ENCODE measurements at regions not wholly inside any gene's neighbourhood (a gene's known extent, or its start where the extent isn't known, plus 50 kb on each side); places are given as distances from the start of the nearest gene placed in this dataset.
A peak's percentile ranks its signal among the peaks of the same experiment; 100 is the strongest.
"Not testable (repeated sequence)": the region's sequence is repeated elsewhere in the genome, so short reads cannot be mapped to it uniquely, and the experiment has no call there.

DNA sequence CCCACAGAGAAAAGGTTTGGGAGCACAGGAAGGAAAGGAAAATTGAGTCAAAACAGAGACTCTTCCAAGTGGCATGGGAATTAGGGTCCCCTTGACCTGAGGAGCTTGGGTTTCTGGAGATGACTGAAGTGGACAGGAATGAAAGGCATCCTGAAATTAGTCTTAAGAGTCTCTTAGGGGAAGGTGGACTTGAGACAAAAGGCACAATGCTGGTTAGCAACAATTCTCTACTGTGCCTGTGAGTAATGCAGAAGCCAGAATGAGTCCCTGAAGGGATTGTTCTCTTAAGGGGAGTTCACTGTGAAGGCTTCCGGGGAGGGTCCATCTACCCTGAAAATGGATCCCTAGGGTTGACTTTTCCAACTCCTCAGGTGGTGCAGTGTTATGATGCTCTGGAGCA is 58.4 kb upstream of the FOXE1 start:
- TF ChIP-seq, protein P1, sequence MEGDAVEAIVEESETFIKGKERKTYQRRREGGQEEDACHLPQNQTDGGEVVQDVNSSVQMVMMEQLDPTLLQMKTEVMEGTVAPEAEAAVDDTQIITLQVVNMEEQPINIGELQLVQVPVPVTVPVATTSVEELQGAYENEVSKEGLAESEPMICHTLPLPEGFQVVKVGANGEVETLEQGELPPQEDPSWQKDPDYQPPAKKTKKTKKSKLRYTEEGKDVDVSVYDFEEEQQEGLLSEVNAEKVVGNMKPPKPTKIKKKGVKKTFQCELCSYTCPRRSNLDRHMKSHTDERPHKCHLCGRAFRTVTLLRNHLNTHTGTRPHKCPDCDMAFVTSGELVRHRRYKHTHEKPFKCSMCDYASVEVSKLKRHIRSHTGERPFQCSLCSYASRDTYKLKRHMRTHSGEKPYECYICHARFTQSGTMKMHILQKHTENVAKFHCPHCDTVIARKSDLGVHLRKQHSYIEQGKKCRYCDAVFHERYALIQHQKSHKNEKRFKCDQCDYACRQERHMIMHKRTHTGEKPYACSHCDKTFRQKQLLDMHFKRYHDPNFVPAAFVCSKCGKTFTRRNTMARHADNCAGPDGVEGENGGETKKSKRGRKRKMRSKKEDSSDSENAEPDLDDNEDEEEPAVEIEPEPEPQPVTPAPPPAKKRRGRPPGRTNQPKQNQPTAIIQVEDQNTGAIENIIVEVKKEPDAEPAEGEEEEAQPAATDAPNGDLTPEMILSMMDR (conservative IDR thresholded peaks at IDR 0.05): no peak

DNA sequence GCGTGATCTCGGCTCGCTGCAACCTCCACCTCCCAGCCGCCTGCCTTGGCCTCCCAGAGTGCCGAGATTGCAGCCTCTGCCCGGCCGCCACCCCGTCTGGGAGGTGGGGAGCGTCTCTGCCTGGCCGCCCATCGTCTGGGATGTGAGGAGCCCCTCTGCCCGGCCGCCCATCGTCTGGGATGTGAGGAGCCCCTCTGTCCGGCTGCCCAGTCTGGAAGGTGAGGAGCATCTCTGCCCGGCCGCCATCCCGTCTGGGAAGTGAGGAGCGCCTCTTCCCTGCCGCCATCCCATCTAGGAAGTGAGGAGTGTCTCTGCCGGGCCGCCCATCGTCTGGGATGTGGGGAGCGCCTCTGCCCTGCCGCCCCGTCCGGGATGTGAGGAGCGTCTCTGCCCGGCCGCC is 56.9 kb upstream of the FOXE1 start:
- not testable (repeated sequence) for H3K4me3 Mint-ChIP-seq; H3K4me1 ChIP-seq (ENCODE audit: control insufficient read depth, insufficient read depth, low read length); H3K36me3 ChIP-seq (ENCODE audit: control insufficient read depth, insufficient read depth, low read length); H3K27me3 ChIP-seq (ENCODE audit: control insufficient read depth, insufficient read depth, low read length, poor library complexity, severe bottlenecking); H3K27ac ChIP-seq (ENCODE audit: low read depth, low read length); H3K4me1 Mint-ChIP-seq; H3K4me3 ChIP-seq (ENCODE audit: low read length); H3K27ac Mint-ChIP-seq; H3K36me3 Mint-ChIP-seq (ENCODE audit: low read depth); H3K9ac ChIP-seq (ENCODE audit: extremely low read depth, low read length, poor library complexity, severe bottlenecking); DNase-seq
- peaks cover 14% of the 10 kb centered on the region for H3K9me3 Mint-ChIP-seq
- WGBS, 2 experiments (ENCODE audit: insufficient coverage in 1 of 2, insufficient read length in 1 of 2): 92 to 96% methylated on average over 8 to 24 of the region's 30 CpGs
- peaks cover 16% of the 10 kb centered on the region for H3K27me3 Mint-ChIP-seq (ENCODE audit: insufficient read depth)
- H3K9me3 ChIP-seq (ENCODE audit: control insufficient read depth, low read length): peaks cover 11% of the 10 kb centered on the region

More for the DNA sequence above, 58.4 kb upstream of the FOXE1 start:
- Histone ChIP-seq H3K36me3 (ENCODE audit: control insufficient read depth, insufficient read depth, low read length) (no peaks in the 10 kb centered on the region), H3K4me3 (ENCODE audit: low read length) (no peak overlapping the region), H3K27ac (ENCODE audit: low read depth, low read length) (no peak overlapping the region), H3K9me3 (ENCODE audit: control insufficient read depth, low read length) (peaks cover 11% of the 10 kb centered on the region), H3K9ac (ENCODE audit: extremely low read depth, low read length, poor library complexity, severe bottlenecking) (no peak overlapping the region), H3K4me1 (ENCODE audit: control insufficient read depth, insufficient read depth, low read length) (no peaks in the 10 kb centered on the region), H3K27me3 (ENCODE audit: control insufficient read depth, insufficient read depth, low read length, poor library complexity, severe bottlenecking) (peaks cover 9% of the 10 kb centered on the region)
- Mint-ChIP-seq H3K36me3 (ENCODE audit: low read depth) (no peaks in the 10 kb centered on the region), H3K9me3 (peaks cover 14% of the 10 kb centered on the region), H3K4me1 (no peaks in the 10 kb centered on the region), H3K4me3 (no peak overlapping the region), H3K27me3 (ENCODE audit: insufficient read depth) (peaks cover 4% of the 10 kb centered on the region), H3K27ac (no peak overlapping the region)
- DNase-seq: no peak
- 97% methylated on average over 1 of the region's 1 CpG; no CpG with 5 or more reads in 1 of the 2 experiments for WGBS, 2 experiments (ENCODE audit: insufficient coverage in 1 of 2, insufficient read length in 1 of 2)

DNA sequence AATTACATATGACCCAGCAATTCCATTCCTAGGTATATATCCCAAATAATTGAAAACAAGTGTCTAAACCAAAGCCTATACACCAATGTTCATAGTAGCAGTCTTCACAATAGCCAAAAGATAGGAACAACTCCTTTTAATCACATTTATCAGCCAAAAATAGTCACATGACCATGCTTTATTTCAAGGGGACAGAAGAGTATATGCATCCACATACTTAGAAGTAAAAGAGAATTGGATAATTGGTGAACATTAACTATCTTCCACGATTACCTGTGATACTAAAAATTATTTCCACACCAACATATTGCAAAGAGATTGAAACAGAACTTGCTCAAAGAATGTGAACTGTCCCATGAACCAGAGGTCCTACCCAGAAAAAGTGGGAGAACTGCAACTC is 51.8 kb upstream of the FOXE1 start:
- Mint-ChIP-seq H3K4me3 (no peak overlapping the region), H3K36me3 (ENCODE audit: low read depth) (no peaks in the 10 kb centered on the region), H3K27ac (no peak overlapping the region), H3K9me3 (peaks cover 6% of the 10 kb centered on the region), H3K27me3 (ENCODE audit: insufficient read depth) (peaks cover 59% of the 10 kb centered on the region), H3K4me1 (peaks cover 1% of the 10 kb centered on the region)
- no peak overlapping the region for H3K9ac ChIP-seq (ENCODE audit: extremely low read depth, low read length, poor library complexity, severe bottlenecking)
- H3K27me3 ChIP-seq (ENCODE audit: control insufficient read depth, insufficient read depth, low read length, poor library complexity, severe bottlenecking): peaks cover 32% of the 10 kb centered on the region
- TF ChIP-seq, protein P1 (conservative IDR thresholded peaks at IDR 0.05): no peak
- H3K36me3 ChIP-seq (ENCODE audit: control insufficient read depth, insufficient read depth, low read length): no peaks in the 10 kb centered on the region
- no peak for DNase-seq
- no peak overlapping the region for H3K4me3 ChIP-seq (ENCODE audit: low read length)
- H3K9me3 ChIP-seq (ENCODE audit: control insufficient read depth, low read length): no peaks in the 10 kb centered on the region
- no peaks in the 10 kb centered on the region for H3K4me1 ChIP-seq (ENCODE audit: control insufficient read depth, insufficient read depth, low read length)
- H3K27ac ChIP-seq (ENCODE audit: low read depth, low read length): no peak overlapping the region
- WGBS, 2 experiments (ENCODE audit: insufficient coverage in 1 of 2, insufficient read length in 1 of 2): 83 to 100% methylated on average over 1 of the region's 1 CpG

DNA sequence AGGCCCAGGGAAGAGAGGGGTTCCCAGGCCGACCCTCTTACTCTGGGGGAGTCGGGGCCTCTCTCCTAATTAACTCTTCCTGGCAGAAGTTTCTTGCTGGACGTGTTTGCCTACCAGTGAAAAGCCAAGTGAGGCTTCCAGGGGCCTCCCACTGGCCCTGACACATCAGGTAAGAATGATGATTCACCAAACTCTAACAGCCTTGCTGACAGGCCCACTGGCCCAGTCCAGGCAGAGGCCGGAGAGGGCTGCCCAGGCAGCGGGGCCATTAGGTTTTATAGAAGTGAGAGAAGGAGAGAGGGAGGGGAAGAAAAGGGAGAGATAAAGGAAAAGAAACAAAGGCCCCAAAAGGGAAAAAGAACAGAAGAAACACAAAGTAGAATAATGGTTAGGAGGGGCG is 50.8 kb upstream of the FOXE1 start:
- TF ChIP-seq, protein P1 (conservative IDR thresholded peaks at IDR 0.05): no peak
- Mint-ChIP-seq H3K4me3 (peak overlapping the region; percentile 59), H3K36me3 (ENCODE audit: low read depth) (no peaks in the 10 kb centered on the region), H3K9me3 (peaks cover 3% of the 10 kb centered on the region), H3K27me3 (ENCODE audit: insufficient read depth) (peaks cover 68% of the 10 kb centered on the region), H3K27ac (no peak overlapping the region), H3K4me1 (peaks cover 1% of the 10 kb centered on the region)
- WGBS, 2 experiments (ENCODE audit: insufficient coverage in 1 of 2, insufficient read length in 1 of 2): 75 to 77% methylated on average over 2 to 6 of the region's 6 CpGs
- no peak overlapping the region for H3K4me3 ChIP-seq (ENCODE audit: low read length)
- H3K36me3 ChIP-seq (ENCODE audit: control insufficient read depth, insufficient read depth, low read length): no peaks in the 10 kb centered on the region
- H3K9ac ChIP-seq (ENCODE audit: extremely low read depth, low read length, poor library complexity, severe bottlenecking): no peak overlapping the region
- H3K27ac ChIP-seq (ENCODE audit: low read depth, low read length): no peak overlapping the region
- no peaks in the 10 kb centered on the region for H3K9me3 ChIP-seq (ENCODE audit: control insufficient read depth, low read length)
- DNase-seq: peak; percentile 67
- H3K27me3 ChIP-seq (ENCODE audit: control insufficient read depth, insufficient read depth, low read length, poor library complexity, severe bottlenecking): peaks cover 42% of the 10 kb centered on the region
- no peaks in the 10 kb centered on the region for H3K4me1 ChIP-seq (ENCODE audit: control insufficient read depth, insufficient read depth, low read length)

All from endodermal cell (in vitro differentiated cells).